Colon (tissue), 2 donors: ENCODE measurements at regions not wholly inside any gene's neighbourhood (a gene's known extent, or its start where the extent isn't known, plus 50 kb on each side); places are given as distances from the start of the nearest gene placed in this dataset.
"Not testable (repeated sequence)": the region's sequence is repeated elsewhere in the genome, so short reads cannot be mapped to it uniquely, and the experiment has no call there.

Experiments
- FAIRE-seq: peaks from 2 replicates; lab custom pipeline; 2012; peaks lifted over from hg19 to GRCh38; lab: Jason Lieb, UNC
- donor health status: control.
- donor health status: control.

DNA sequence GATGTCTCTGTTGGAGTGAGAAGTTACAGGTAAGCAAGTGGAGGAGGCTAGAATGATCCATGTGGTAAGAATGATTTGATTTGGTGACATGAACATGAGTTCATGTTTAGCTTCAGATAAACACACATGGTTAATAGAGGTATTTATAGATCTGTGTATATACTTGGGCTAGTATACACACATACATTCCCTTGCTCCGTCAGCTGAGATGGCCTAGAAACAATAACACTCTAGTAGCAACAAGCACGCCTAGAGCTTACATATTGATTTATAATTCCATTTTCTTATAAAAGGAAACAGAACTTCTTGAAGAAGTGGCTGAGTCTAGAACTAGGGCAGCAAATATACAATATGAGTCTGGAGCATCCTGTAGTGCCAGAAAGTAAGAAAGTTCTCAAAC is 223.0 kb downstream of the RND3 start:
- no peak for FAIRE-seq

DNA sequence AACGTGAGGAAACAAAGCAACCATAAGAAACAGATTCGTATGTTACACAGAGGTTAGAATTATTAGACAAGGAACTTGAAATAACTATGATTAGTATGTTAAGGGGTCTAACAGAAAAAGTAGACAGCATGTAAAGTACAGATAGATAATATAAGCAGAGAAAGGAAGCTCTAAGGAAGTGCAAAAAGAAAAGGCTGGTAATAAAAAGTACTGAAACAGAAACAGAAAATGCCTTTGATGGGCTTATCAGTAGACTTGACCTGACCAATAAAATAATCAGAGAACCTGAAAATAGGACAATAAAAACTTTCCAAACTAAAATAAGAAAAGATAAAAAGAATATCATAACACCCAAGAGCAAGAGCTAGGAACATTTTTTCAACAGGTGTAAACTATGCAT is 225.8 kb downstream of the RND3 start:
- FAIRE-seq, result no peak

DNA sequence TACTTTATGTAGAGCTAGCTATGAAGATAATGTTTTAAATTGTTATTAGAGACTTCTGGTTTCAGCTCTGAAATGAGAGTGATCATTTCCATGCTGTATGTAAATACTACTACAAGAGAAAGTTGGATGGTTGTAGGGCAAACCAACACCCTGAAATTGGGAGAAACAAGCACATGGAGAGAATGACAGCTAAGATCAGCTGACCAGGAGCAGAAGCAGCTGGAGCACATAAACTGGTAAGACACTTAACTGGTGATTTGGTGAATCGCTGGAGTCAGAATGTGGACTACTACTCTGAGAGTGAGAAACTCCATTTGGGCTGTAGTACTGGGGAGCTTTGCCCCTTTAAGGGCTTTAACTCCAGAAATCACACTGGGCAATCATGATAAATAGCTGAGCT is 226.8 kb downstream of the RND3 start:
- no peak for FAIRE-seq

DNA sequence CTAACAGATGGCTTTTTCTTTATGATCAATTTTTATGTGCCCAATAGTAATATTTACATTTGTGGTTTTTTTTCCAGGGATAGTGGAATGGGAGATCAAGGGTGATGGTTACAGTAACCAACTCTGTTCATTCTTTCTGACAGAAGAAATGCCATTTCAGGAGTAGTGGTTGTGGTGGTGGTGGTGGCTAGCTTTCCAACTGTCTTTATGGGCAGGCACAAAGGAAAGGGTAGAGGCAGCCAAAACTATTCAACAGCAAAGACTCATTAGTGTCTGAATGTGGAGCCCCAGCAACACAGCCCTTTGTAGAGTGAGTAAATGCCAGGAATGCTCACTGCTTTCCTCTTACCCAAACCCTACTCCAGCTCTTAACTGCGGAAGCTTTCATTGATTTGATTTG is 227.7 kb downstream of the RND3 start:
- no peak for FAIRE-seq

DNA sequence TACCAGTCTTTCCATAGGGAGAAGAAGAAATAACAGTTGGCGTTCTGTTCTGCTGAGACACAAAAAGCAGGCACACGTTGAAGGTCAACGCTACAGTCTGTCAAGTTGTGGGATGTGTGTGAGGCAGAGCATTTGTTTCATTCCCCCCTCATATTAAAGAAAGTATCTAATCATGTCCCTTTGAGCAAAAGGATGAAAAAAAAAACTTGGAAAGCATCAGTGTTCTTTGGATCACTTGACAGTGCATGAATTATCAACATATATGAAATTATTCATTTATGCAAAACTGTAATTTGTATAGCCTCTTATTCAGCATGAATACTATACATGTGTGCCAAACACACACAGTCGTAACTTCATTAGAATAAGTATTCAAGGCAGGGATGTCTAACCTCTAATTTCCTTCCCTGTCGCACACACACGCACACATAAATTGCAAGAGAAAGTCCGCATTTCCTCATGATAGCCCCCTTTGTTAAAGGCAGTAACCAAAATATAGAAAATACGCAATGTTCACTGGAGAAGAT is 228.6 kb downstream of the RND3 start:
- no peak for FAIRE-seq

DNA sequence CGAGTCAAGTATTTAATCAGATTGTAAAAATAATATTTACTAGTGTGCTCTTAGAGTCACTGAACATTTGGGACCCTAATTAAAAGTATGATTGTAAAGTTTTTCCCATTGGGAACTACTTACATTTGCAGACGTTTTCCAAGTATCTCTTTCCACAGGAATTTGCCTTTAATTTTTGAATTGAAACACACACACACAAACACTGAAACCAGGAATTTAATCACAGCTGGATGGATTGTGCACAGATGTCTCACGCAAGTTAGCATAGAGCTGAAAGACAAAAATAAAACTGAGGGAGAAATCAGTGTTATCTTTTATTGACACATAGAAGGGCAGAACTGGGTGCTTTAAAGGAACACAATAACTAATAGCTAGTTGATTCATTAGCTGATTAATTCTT is 230.7 kb downstream of the RND3 start:
- FAIRE-seq, result no peak

DNA sequence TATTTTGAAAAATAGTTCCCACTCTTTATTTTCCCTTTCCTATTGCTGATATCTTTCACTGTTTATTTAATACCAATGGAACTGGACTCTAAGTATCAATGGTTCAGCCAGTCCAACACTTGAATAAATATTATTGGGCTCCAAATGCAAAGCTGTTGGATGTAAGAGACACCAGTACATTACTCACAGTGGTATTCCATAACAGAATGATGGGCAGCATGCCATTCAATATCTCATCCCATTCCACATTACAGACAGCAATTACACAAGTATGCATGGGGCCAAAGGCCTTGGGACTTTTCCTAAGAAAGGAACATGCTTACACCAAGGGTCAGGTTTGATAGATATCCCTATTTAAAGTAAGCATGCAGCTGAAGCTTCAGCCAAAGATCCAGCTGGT is 231.9 kb downstream of the RND3 start:
- FAIRE-seq, result no peak

DNA sequence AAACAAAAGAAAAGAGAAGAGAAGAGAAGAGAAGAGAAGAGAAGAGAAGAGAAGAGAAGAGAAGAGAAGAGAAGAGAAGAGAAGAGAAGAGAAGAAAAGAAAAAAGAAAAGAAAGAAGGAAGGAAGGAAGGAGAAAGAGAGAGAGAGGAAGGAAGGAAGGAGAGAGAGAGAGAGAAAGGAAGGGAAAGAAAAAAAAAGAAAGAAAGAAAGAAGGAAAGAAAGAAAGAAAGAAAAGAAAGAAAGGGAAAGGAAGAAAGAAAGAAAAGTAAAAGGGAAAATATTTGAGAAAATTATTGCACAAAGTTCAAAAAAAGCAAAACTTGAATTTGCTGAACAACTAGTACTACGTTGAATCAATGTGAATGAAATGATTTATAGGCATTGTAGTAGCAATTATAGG is 237.7 kb downstream of the RND3 start:
- FAIRE-seq, result not testable (repeated sequence)

DNA sequence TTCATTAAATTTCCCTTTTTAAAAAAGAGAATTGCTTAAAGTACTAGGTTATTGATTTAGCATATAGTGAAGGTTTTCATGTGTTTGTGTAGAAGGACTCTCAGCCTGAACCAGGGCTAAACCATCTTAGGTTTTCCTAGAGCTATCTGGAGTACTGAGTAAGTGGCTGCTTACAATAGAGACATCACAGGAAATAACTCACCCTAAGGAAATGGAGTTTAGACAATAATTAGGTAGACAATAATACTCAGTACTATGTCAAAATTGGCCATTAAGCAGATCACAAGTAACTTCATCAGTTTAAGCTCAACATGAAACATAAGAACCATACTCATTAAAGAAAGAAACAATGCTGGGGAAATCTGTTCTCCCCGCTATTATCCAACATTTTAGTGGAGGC is 240.0 kb downstream of the RND3 start:
- no peak for FAIRE-seq

DNA sequence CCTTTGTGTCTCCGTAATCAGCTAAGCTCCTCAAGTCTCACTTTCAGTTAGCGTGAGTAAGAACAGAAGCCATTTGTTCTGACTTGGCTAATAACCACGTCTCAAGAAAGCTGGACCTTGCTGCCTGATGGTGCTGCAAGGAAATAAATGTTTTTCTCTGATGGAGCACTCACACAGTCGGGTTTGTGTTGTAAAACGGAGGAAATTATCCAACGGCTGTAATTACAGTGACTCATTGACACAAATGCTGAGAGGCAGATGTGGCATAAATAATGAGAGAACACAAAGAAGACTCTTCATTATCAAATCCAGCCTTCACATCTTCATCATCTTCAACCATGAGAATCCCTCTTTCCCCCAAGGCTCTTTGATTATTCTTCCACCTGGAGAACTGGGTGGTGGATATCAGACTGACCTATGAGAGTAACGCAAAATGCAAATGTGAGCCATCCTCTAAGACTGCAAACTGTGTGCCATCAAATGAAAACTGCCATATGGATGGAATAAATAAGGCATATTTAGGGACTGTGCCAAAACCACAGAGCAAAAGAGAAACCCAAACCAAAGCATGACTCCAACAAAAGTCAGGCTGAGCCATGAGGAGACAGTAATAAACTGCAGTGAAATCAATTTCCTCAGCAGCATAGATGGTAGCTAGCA is 252.6 kb downstream of the RND3 start:
- no peak for FAIRE-seq

DNA sequence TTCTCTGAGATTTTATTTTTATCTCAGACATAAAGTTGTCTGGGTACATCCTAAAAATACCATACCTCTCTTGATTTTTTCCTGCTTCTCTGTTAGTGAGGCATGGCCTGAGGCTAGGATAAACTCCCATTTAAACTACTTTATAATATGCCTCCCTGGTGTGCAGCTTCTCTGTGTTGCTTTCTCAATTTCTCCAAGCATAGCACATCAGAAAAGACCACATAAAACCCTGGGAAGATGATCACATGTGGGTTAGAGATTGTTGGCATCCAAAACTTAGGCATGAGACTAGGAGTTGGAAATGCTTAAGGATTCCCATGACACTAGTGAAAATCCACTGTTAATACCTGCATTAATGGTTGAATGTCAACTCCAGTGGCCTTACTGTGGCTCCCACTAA is 254.6 kb downstream of the RND3 start:
- FAIRE-seq, result no peak

DNA sequence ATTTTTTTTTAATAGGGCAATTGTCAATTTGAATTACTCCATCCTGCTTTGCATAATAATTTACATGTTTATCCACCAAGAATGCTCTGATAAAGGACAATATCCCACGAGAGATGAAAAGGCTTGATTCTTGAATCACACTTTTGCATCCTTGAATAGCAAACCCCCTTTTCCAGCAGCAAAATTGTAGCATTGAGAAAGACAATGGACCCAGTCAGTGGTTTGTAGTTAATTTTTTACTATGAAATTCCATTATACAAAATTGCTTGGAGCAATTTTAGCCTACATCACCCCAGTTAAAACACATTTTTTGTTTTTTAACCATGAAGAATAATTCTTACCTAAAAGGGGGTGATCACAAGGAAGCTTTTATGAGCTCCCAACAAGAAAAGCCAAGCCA is 255.1 kb downstream of the RND3 start:
- FAIRE-seq, result no peak

DNA sequence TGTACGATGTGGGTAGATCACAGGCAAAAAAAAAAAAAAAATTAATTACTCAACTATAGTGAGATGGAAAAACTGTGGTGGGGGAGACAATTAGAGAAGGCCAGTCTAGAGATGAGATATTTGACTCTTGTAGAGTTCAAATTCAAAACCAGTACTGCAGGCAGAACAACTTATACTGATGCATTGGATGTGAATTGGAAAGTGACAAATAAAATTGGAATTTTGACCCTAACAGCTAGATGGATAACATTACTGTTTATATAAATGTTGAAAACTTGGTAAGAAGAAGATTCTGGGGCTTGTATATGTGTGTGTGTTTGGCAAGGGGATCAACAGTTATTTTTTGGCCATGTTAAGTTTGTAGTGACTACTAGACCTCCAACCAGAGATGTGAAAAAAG is 256.9 kb downstream of the RND3 start:
- no peak for FAIRE-seq

DNA sequence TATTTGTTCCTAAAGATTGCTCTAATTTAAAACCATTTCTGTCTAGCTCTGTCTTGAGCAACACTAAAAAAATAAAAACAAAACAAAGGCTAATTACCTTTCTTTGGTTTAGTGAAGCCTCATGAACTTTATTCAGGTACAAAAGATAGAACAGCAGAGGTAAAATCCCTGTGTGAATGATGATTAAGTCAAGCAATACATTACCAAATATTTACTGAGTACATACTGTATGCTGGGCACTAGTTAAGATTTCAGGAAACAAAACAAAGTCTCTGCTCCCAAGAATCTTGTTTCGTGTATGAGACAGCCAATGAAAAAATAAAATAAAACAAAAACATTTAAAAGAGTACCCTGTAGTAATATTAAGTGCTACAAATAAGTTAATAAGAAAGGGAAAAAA is 257.5 kb downstream of the RND3 start:
- FAIRE-seq, result no peak

DNA sequence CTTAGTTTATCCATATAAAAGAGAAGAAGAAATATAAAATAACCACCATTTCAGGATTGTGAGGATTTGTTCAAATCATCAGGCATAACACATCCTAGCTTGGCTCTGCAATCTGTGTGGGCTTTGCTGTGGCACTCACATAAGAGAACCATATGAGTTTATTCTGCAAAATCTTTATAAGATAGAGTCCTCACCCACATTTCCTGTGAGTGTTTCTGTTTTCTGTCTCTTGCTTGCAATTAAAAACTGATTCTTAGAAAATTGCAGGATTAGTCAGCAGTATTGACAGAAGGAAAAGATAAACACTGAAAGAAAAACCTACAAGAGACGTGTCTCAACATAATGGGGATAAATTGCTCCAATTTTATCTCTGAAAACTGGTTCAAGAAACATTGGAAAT is 258.5 kb downstream of the RND3 start:
- no peak for FAIRE-seq

DNA sequence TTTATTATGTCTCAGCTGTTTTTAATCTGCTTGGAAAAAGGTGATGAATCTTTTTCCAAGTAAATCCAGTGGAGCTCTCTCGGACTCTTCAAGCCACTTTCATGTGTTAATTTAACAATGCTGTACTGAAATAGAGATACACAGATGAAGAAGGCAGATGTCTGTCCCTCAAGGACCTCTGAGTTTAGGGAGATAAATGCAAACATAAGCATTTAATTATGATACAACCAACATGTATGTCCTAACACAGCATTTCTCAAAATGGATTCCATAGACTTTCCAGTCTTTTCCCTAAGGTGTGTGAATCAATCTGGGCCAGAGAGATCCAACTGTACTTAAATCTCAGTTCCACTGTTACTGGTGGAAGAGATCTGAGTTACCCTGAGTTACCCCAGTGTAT is 262.4 kb downstream of the RND3 start:
- no peak for FAIRE-seq

DNA sequence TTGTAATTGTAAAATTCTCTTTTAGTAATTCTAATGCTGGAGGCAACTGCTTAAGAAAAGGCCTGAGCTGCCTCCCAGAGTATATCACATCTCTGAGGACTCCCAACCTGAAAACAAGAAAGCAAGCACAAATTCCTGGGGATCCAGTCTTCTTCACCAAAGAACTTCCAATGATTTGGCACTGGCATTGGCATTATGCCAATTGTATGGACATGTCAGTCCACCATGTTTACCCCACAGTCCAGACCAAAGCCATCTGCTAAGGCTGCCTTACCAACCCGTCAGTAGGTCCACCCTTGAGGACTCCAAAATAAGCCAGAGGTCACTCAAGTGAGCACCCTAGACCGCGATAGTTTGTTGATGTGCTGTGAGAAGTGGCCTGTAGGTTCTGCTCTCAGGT is 263.1 kb downstream of the RND3 start:
- FAIRE-seq, result no peak

DNA sequence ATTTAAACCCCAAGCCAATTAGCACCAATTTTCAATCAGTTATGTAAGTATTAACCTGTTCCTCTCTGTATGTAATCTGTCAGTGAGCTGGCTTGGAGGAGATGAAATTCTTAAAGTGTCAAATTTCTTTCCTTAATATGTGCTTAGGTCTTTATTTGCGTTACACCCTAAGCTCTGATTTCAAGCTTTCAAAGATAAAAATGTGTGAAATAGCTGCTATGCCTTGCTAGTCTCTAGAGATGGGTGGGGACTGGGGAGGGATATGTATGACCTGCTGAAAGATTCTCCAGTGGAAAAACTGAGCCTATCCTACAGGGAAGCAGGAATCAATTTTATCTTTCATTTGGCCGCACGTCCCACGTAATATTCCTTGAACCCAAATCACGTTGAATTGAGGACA is 264.5 kb downstream of the RND3 start:
- FAIRE-seq, result no peak

DNA sequence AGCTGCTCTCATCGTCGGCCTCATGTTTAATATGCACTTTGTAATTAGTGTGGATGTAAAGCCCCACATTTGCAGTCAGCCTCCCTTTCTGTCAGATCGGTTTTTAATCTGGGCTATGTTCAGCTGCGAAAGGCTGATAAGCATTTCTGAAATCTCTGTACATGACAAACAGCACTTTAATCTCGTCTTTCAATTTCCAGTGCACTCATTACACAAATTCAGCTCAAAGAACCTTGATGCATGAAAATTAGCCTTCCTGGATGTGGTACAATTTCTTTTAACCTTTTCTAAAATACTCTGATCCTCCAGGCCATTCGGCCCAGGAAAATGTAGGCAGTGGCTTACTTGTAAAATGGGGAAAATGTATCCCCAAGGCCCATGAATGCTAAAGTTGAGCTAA is 265.1 kb downstream of the RND3 start:
- FAIRE-seq, result no peak

DNA sequence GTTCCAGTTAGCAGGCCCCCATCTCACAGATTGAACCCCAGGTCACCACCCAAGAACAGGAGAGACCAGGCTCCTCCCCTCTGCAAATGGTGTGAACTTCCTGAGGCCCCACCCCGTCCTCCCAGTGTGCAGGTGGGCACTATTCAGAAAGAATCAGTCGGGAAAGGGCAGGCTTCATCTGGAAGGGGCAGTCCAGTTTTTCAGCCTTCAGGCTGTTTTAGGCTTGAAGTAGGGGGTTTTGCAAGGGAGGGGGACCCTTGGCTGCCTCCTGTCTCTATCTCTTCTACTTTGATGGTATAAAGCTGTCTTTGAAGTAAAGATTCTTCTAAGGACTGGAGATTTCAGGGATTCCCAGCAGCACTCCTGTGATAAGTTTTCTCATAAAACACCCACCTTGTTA is 267.6 kb downstream of the RND3 start:
- FAIRE-seq, result no peak

DNA sequence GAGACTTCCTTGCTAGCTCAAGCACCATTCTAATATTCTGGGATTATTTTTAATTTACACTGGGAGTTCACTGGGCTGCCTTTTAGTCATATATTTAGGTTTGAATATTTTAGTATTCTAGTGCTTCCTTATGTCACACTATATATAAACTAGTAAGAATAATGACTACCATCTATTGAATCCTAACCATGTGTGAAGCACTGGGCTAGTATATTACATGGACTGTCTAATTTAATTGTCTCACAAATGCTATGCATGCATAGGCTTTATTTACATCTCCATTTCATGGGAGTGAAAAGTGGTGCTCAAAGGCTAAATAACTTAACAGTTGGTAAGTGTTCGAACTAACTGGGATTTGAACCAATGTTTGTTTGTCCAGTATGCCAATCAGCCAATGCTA is 272.4 kb downstream of the RND3 start:
- no peak for FAIRE-seq

DNA sequence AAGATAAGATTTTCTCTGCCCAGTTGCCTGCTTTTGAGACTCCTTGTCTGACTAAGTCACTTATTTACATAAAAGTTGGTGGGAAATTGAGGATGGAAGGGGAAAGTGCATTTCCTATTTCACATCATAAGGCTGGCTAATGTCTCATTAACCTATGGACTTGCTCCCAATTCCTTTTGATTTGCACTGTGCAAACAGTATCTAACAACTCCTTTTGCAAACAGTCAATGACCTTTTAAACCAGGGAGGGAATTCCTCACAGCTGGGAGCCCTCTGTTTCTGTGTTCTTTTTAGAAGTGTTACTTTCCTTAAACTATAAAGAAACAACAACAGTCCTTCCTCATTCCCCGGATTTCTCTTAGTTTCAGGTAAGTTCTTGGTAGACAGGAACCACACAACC is 272.8 kb downstream of the RND3 start:
- FAIRE-seq, result peak; percentile 85

DNA sequence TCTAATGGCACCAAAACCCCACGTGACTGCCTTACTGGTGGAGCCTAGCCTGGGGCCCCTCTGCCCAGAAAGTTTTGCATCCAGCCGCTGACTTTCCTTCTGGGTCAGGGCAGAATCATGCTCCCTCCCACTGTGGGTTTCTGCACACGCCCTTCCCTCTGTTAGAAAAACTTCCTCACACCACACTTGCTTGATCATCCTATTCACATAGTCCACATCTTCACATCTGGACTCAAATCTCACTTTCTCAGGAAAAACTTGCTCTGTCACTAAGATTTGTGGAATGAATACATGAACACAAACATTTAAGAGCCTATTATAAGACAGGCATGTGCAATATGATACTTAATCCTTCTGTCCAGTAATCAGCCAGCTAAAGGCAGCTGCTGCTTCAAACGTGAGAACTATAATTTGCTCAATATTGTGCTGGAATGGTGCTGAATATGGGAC is 274.7 kb downstream of the RND3 start:
- FAIRE-seq, result no peak

DNA sequence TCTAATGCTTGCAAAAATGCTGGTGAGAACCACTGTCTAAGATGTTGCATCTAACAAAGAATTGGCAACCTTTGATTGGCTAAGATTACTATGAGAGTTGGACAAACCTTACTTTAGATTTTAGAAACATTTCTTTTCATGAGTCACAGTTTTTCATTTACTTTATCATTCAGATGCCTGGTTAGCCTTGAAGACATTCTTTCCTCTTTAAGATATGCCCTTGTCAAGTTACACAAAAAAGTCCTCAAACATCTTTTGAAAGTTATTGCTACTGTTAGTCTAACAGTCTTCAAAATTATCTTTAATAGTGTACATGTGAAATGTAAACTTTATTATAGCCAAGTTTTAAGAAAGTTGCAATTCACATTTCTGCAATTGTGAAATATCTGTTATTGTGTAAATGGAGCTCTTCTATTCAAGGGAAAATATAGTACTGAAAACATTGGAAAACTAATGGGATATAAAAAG is 276.3 kb downstream of the RND3 start:
- no peak for FAIRE-seq

DNA sequence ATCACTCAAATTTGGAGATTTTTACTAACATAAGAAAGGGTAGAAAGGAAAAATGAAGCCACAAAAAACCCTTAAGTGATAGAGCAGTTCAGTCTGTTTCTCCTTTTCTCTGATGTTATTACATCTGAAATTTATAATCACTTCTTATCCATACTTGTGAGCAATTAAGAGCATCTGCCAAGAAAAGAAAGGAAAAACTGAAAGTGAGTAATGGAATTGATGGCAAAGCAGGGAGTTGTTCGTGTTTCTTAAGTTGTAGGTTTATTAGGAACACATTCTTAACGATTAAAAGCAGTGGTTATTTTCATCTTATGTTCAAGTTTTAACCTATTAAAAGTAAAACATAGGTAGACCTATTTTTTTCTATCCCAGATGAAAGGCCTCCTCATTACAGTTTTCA is 277.7 kb downstream of the RND3 start:
- no peak for FAIRE-seq
